T-cell (primary cell): ENCODE measurements at regions not wholly inside any gene's neighbourhood (a gene's known extent, or its start where the extent isn't known, plus 50 kb on each side); places are given as distances from the start of the nearest gene placed in this dataset.

Experiments used
- ATAC-seq, 4 experiments: fragments of 200-7000 bp in 3 of 4; fragments of 150-1000 bp in 1 of 4; cut with Tn5 transposase; replicated peaks in 1 of 4; 1 replicate in 3 of 4; 2 replicates in 1 of 4; pipeline ENCODE4 v1.10.0; 2021; ENCODE audit warnings: moderate library complexity in 3 of 4, mild to moderate bottlenecking in 2 of 4, moderate number of reproducible peaks in 1 of 4
- CTCF ChIA-PET, 2 donors: fragments of 300-600 bp; sonication (Branson Sonifier 250); formaldehyde crosslinking; loops; one replicate each; lab custom pipeline; 2022; ENCODE audit warnings: antibody characterized with exemption in 2 of 2; lab: Charles Lee
- POLR2A ChIA-PET, 2 donors: fragments of 300-600 bp; sonication (Branson Sonifier 250); formaldehyde crosslinking; loops; one replicate each; lab custom pipeline; 2022; ENCODE audit warnings: antibody characterized with exemption in 2 of 2; lab: Charles Lee
- DNase-seq, 35 experiments: peaks; one replicate each; pipeline versions ENCODE4 v3.0.0 to v3.0.0-alpha.2; 2013 to 2023
- H3K27ac ChIP-seq: one replicate; pipeline ENCODE4 v1.5.1; 2013; ENCODE audit warnings: low read length
- H3K27me3 ChIP-seq, 2 experiments: replicated peaks in 1 of 2; 1 replicate in 1 of 2; 2 replicates in 1 of 2; pipeline versions ENCODE4 v1.6.1 to v1.7.0; 2013; ENCODE audit warnings: low read length in 1 of 2, mixed read lengths in 1 of 2; ENCODE audit not compliant: control insufficient read depth in 2 of 2, insufficient read depth in 2 of 2; ENCODE audit errors: extremely low read depth in 1 of 2
- H3K36me3 ChIP-seq, 2 donors: 1 replicate in 1 of 2; 2 replicates in 1 of 2; pipeline versions ENCODE4 v1.6.1 to v1.7.0; 2013; ENCODE audit warnings: low read length in 1 of 2; ENCODE audit not compliant: control insufficient read depth in 2 of 2, insufficient read depth in 1 of 2; ENCODE audit errors: extremely low read depth in 1 of 2
- H3K4me1 ChIP-seq, 2 experiments: 1 replicate in 1 of 2; 2 replicates in 1 of 2; pipeline versions ENCODE4 v1.6.1 to v1.7.0; 2013; ENCODE audit warnings: low read length in 2 of 2, mixed read lengths in 1 of 2; ENCODE audit not compliant: insufficient read depth in 2 of 2, control insufficient read depth in 1 of 2; ENCODE audit errors: extremely low read depth in 1 of 2
- H3K4me3 ChIP-seq, 2 donors: 1 replicate in 1 of 2; 2 replicates in 1 of 2; pipeline versions ENCODE4 v1.5.1 to v1.7.0; 2013; ENCODE audit warnings: mild to moderate bottlenecking in 2 of 2, low read length in 1 of 2, moderate library complexity in 1 of 2; ENCODE audit not compliant: control insufficient read depth in 1 of 2; ENCODE audit errors: extremely low read depth in 1 of 2
- H3K9me3 ChIP-seq: 2 replicates; pipeline ENCODE4 v1.7.0; 2013
- H3K27ac Mint-ChIP-seq, 2 donors: one replicate each; pipeline ENCODE4 v1.8.0; 2020 to 2021; ENCODE audit warnings: mild to moderate bottlenecking in 2 of 2, mixed read lengths in 2 of 2
- H3K27me3 Mint-ChIP-seq, 2 donors: one replicate each; pipeline ENCODE4 v1.8.0; 2021 to 2022; ENCODE audit warnings: mixed read lengths in 2 of 2
- H3K36me3 Mint-ChIP-seq: one replicate; pipeline ENCODE4 v1.8.0; 2021; ENCODE audit warnings: mixed read lengths
- H3K4me1 Mint-ChIP-seq, 3 donors: one replicate each; pipeline ENCODE4 v1.8.0; 2020 to 2022; ENCODE audit warnings: mixed read lengths in 3 of 3, mild to moderate bottlenecking in 1 of 3
- H3K4me3 Mint-ChIP-seq, 3 donors: one replicate each; pipeline ENCODE4 v1.8.0; 2020 to 2022; ENCODE audit warnings: mild to moderate bottlenecking in 3 of 3, mixed read lengths in 3 of 3, moderate library complexity in 3 of 3
- H3K9me3 Mint-ChIP-seq, 3 donors: one replicate each; pipeline ENCODE4 v1.8.0; 2020 to 2022; ENCODE audit warnings: mixed read lengths in 3 of 3
- WGBS: methylation state at CpG from one replicate; pipeline ENCODE4 v1.1.5; 2013; ENCODE audit warnings: missing lambda C conversion rate; ENCODE audit not compliant: insufficient coverage; 5-methylcytosine and 5-hydroxymethylcytosine counted together

DNA sequence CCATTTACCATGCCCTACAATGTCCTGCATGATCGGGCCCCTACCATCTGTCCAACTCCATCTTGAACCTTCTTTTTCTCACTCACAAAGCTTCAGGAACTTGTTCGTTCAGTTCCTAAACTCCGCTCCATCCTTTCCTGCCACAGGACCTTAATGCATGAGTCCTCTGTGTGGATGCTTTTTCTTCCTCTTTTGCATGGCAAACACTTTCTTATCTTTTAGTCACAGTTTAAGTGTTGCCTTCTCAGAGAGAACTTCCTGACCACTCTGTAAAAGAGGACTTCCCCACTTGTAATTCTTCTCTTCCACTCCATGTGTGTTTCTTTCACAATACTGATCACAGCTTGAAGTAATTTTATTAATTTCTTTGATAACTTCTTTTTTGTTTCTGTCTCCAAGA, 54.4 kb upstream of the ETV6 start:
- peaks cover 0 to 10% (median 0%) of the 10 kb centered on the region in 3 donors for H3K4me1 Mint-ChIP-seq
- Histone ChIP-seq H3K27me3 (no peaks in the 10 kb centered on the region), H3K36me3 (no peaks in the 10 kb centered on the region), H3K27ac (no peak overlapping the region), H3K9me3 (no peaks in the 10 kb centered on the region), H3K4me1 (no peaks in the 10 kb centered on the region), H3K4me3 (no peak overlapping the region)
- H3K36me3 Mint-ChIP-seq, result no peaks in the 10 kb centered on the region
- DNase-seq (no peak), ATAC-seq (no peak)
- H3K4me3 Mint-ChIP-seq, result no peak overlapping the region
- ChIA-PET CTCF (interaction anchor here in 1 of 2 donors (1.1 kb wide), 1 partner anchor 13 kb away, joined by 4 read pairs; no protein-coding TSS in a partner anchor), POLR2A (interaction anchor here in 1 of 2 donors (0.6 kb wide), 1 partner anchor 783 kb away, joined by 3 read pairs; no protein-coding TSS in a partner anchor)
- no peak overlapping the region for H3K27ac Mint-ChIP-seq
- 90% methylated on average over 2 of the region's 3 CpGs for WGBS
- H3K9me3 Mint-ChIP-seq, result peaks cover 0 to 7% (median 0%) of the 10 kb centered on the region in 3 donors
- peaks cover 0 to 2% of the 10 kb centered on the region in 2 donors for H3K27me3 Mint-ChIP-seq

- CTCF ChIA-PET, result no interaction called here
- H3K27ac Mint-ChIP-seq, result no peak overlapping the region
Observed at GRCh38 chr12:11596141-11596540, 53.3 kb upstream of the ETV6 start.

GRCh38 chr12:11598900-11599299, 50.6 kb upstream of the ETV6 start:
- H3K4me1 Mint-ChIP-seq, result peaks cover 5 to 12% (median 7%) of the 10 kb centered on the region in 3 donors
- no peak for ATAC-seq
- no peak overlapping the region for H3K27ac ChIP-seq
- no peaks in the 10 kb centered on the region for H3K4me1 ChIP-seq
- H3K36me3 Mint-ChIP-seq, result no peaks in the 10 kb centered on the region
- H3K4me3 ChIP-seq, result no peak overlapping the region
- ChIA-PET CTCF (no interaction called here), POLR2A (no interaction called here)
- no peak overlapping the region for H3K27ac Mint-ChIP-seq
- no peaks in the 10 kb centered on the region for H3K27me3 ChIP-seq
- no peaks in the 10 kb centered on the region for H3K9me3 ChIP-seq
- DNase-seq, result no peak
- no peaks in the 10 kb centered on the region for H3K9me3 Mint-ChIP-seq
- H3K27me3 Mint-ChIP-seq, result peaks cover 0 to 2% of the 10 kb centered on the region in 2 donors
- H3K4me3 Mint-ChIP-seq, result no peak overlapping the region
- no peaks in the 10 kb centered on the region for H3K36me3 ChIP-seq
- WGBS, result 84% methylated on average over 6 of the region's 7 CpGs

More at GRCh38 chr12:11596141-11596540, 53.3 kb upstream of the ETV6 start:
- ATAC-seq (no peak), DNase-seq (no peak)
- peaks cover 0 to 7% (median 0%) of the 10 kb centered on the region in 3 donors for H3K9me3 Mint-ChIP-seq
- H3K36me3 Mint-ChIP-seq, result no peaks in the 10 kb centered on the region
- H3K27ac ChIP-seq, result no peak overlapping the region
- no peaks in the 10 kb centered on the region for H3K36me3 ChIP-seq
- no CpG with 5 or more reads among the region's 1 CpG for WGBS
- no peaks in the 10 kb centered on the region for H3K27me3 ChIP-seq
- no peak overlapping the region for H3K4me3 ChIP-seq
- no peaks in the 10 kb centered on the region for H3K4me1 ChIP-seq
- POLR2A ChIA-PET, result no interaction called here
- peaks cover 0 to 2% of the 10 kb centered on the region in 2 donors for H3K27me3 Mint-ChIP-seq
- peaks cover 4 to 15% (median 5%) of the 10 kb centered on the region in 3 donors for H3K4me1 Mint-ChIP-seq
- H3K9me3 ChIP-seq, result no peaks in the 10 kb centered on the region
- no peak overlapping the region for H3K4me3 Mint-ChIP-seq
